ENCODE measurements at regions not wholly inside any gene's neighbourhood (a gene's known extent, or its start where the extent isn't known, plus 50 kb on each side); places are given as distances from the start of the nearest gene placed in this dataset.

GRCh38 chr1:4032571-4032970 lies 132.5 kb upstream of the C1orf174 start:
- TF ChIP-seq CTCF (IDR thresholded peaks at IDR 0.05) (no peak), POLR2AphosphoS5 (IDR thresholded peaks at IDR 0.05) (no peak)
